ENCODE measurements at regions not wholly inside any gene's neighbourhood (a gene's known extent, or its start where the extent isn't known, plus 50 kb on each side); places are given as distances from the start of the nearest gene placed in this dataset.

DNA sequence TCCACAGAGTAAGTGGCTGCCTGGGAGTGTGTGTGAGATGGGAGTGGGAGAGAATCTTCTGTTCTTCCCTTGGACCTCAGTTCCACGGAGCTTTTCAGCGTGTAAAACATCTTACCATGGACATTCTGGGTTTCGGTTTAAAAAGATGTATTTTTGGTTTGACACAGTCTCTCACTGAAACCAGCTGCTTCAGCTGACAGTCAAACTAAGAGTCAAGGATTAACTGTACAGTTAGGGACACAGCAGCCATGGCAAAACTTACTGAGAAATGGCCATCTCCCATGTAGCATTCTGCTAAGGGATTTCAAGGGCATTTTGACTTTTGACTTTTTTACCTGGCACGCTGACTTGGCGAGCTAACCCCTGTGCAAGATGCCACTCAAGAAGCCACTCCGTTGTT is 93.8 kb upstream of the IL12B start:
- DNase-seq: no peak

DNA sequence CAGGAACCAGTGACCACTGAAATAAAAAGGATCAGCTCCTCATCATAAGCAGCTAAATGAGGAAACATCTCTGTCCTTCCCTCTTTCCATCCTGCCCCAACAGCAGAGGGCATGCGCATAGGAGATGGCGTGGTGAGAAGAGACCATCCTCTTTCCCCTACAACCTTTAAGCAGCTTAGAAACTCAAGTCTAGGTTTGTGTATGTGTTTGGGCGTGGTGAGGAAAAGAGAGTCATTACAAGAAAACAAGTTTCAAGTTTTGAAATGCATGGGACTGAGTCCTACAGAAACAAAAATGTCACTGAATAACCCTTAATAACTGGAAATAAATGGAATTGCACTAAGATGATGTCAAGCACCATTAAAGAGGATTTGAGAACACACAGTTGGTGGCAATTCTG is 96.4 kb upstream of the IL12B start:
- DNase-seq: no peak

DNA sequence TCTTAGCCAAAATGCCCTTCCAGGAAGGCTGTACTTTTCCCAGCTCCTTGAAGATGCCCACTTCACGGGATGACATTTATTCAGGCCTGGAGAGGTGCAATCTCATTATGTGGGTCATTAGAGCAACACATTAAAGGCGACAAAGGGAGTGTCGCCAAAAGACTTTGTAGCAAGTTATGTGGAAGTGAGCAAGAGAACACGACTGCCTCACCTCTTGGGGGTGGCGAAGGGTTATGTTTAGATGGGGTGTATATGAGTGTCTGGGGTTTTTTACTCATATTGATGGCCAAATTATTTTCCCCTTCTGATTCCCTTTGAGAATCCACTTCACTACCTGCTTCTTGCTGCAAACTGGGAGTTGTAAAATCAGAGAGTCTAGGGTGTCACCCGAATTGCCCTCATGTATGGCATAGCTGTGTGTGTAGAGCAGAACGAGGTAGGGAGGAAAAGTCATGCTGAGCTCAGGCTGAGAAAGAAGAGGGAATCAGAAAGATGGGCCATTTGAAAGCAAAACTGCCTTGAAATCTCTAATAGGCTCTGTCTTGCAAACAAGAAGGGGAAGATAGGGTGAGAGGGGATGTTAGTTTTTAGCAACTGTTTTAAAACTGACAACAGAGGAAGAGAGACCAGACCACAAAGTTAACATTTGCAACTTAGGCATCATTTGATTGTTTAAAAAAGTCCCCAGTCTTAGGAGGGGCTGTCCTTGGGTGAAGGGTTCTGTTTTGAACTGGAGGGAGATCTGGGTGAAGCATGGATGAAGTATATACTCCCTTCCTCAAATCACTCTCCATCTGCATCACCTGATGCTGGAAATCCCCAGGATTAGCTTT is 97.1 kb upstream of the IL12B start:
- peak; percentile 23 for DNase-seq

DNA sequence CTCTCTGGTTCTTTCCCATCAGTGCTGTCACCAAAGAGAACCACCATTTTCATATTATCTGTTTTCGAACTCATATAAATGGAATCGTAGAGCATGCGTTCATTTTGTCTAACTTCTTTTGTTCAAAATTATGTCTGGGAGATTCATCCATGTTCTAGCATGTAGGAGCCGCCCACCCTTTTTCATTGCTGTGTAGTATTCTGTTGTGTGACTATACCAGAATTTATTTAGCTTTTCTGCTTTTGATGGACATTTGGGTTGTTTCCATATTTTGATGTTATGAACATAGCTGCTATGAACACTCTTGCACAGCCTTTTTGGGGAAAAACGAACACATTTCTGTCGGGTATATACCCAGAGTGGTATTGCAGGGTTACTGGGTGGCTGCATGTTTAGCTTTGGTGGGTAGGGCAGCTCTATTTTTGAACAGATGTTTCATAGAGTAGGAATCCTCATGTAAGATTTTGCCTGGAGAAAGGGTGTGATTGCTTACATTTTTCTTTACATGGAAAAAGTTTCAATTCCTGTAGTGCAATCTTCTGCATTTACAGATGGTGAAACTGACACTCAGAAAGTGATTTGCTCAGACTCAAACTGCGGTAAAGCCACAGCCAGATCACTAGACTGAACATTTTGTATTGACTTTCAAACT is 100.2 kb upstream of the IL12B start:
- no peak for DNase-seq

DNA sequence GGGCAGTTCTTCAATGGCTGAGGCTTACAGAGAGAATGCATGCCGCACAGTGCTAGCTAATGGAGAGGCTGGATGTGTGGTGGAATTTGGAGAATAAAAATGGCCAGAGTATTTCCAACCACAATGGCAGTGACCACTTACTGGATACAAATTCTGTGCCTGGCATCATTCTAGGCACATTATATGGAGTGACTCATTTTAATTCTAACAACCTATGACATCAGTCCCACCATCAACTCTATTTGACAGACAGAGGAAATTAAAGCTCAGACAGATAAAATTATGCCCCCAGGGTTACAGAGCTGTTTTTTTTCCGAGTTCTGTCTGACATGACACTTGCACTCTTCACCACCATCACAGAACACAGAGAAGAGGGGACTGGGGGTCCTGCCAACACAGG is 105.6 kb upstream of the IL12B start:
- no peak for DNase-seq

DNA sequence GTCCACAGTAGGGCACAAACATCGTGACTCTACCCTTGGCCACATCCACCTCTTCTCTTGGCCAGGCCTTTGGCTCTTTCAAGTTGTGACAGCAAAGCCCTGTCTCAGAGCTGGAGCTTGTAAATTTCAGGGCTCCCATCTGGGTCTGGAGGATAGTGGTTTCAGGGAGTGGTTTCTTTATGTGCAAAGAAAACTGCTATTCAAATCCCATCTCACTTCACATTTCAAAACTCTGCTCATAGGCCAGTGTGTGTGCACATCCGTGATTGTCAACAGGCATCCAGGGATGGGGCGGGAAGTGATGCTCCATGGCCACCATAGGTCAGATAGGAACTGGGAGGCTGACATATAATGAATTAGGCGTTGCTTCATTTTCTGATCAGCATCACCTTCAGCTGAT is 107.8 kb upstream of the IL12B start:
- DNase-seq: no peak

DNA sequence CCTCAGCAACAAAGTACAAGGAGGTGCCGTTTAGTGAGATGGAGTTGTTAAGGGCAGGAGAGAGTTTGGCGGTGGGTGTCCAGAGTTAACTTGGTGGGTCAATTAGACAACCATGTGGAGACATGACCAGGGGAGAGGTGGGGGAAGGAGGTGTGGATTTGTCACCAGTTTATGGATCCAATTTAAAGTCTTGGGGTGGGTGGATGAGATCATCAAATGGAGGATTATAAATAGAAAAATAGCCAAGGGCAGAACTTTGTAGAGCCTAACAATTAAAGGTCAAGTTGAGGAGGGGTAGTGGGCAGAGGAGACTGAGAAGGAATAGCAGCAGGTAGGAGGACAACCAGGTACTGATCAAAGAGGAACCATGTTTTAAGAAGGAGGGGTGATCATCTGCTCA is 108.7 kb upstream of the IL12B start:
- DNase-seq: no peak

DNA sequence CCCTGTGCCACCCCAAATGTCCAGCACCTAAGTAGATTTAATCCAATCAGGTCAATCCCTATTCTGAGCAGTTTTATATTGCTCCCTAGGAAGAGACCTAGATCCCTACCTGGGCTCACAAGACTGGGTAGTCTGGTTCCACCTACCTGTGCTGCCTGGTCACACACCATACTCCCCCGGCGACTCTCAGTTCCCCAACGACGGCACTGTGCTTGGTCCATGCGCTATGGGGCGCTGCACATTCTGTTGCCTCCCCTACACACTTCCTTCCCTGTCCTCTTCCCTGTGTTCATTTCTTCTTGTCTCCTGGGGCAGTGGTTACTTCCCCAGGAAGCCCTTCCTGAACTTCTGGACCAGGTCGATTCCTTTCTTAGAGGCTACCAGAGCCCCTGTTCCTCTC is 109.9 kb upstream of the IL12B start:
- no peak for DNase-seq

DNA sequence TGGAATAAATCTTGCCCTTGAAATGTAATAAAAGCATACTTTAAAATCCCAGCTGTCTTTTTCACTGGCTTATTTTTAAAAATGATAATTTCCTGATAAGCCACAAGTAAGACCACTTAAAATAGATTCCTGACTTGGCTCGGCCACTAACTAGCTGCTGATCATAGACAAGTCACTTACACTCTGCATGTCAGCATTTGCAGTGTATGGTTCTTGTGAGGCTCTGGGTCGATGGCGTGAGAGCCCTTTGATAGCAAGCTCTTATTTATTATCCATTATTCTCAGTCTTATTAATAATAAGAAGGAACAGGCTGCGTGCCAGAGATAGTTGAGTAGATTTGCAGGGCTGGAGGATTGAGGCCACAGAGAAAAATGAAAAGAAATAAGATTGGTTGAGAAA is 110.7 kb upstream of the IL12B start:
- DNase-seq: no peak

DNA sequence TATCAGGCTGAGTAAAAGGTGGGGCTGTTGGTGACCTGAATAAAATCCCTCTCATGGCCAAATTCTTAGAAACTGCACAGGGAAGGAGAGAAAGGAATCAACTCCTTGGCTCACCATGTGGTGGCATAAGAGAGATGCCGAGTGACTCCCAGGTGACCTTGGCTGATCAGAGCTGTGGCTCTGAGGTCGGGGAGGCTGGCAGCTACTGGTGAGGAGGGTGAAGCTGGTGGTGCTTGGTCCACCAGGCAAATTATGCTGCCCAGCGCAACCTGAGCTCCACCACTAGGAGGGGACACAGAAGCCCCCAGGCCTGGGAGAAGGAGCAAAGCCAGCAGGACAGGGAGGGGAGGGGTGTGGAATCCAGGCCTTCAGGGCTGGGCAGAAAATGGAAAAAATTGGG is 111.2 kb upstream of the IL12B start:
- no peak for DNase-seq

DNA sequence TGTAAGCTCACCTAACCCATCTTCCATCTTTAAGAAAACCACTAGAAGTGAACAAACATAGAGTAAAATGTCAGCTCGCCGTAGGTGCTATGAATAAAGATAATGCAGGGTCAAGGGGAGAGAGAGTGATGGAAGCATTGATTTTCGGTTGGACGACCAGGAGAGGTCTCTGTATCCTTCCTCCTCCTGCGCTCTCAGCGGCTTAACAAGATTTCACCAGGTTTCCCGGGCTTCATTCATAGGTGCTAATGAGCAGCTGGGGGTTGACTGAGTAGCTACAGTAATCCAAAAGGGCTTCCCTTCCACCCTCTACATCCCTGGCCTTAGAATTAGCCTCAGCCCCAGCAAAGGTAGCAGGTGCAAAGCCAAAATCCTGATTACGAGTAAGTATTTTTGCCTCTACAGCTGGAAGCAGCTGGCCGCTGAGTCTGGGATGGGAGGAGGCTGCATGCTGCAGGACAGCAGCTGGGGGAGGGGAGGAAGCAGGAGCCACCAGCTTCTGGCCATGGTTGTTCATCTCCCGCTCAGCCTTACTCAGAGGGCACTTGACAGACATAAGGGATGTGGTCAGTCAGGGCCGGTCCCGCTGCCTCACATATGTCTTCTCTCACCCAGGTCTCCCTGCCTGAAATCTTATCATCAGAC is 112.0 kb upstream of the IL12B start:
- DNase-seq: no peak

DNA sequence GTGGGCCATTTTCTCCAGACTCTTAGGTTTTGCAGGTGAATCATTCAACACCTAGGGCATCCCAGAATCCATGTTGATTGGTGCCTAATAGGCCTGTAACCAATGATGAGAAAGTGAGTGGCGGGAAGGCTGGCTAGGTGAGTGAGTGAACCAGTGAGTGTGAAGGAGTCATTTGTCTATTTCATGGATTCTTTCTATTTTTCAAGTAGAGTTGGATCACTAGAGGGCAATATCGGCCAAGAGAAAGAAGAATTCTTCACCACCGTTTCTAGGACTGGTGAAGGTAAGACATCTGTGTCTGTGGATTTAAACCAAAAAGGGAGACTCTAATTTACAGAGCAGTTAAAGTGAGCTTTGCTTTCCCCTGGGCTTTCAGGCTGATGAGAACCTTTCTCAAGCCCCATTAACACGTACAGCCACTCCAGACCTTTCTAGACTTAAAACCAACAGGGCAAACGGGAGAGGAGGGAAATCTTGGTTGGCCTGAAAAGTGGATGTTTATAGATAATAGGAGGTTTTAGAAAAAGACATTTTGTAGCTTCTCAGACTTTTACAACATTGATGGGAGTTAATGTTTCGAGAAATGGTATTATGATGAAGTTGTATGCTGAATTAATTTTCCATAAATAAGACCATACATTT is 114.3 kb upstream of the IL12B start:
- peak; percentile 42 for DNase-seq

DNA sequence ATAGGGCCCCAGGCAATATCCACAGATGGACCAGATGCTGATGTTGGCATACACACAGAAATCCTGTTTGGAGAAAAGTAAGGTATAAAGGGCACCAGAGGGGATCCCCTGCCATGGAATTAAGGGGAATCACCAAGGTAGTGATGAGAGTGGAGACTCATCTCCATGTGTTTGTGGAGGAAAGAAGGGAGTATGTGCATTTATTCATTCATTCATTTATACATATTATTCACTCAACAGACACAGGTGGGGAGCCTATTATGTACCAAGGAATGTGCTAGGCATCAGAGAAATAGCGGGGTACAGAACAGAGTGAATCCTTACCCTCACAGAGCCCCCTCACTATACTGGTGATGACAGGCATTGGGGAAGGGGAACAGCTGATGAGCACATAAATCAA is 116.8 kb upstream of the IL12B start:
- DNase-seq: no peak

DNA sequence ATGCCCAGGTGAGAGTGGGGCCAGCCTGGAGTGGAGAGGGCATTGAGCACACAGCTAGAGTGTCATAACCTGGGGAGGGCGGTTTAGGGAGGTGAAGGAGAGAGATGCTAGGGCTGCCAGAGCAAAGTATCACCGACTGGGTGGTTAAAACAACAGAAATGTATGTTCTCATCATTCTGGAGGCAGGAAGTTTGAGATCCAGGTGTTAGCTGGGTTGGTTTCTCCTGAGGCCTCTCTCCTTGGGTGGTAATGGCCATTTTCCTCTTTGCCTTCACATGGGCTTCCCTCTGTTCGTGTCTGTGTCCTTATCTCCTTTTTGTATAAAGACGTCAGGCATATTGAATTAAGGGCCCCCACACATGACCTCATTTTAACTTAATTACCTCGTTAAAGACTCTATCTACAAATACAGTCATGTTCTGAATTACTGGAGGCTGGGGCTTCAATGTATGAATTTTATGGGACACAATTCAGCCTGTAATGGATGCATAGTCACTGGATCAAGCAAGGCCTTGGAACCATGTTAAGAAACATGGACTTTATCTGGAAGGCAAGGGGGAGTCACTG is 118.6 kb upstream of the IL12B start:
- no peak for DNase-seq

DNA sequence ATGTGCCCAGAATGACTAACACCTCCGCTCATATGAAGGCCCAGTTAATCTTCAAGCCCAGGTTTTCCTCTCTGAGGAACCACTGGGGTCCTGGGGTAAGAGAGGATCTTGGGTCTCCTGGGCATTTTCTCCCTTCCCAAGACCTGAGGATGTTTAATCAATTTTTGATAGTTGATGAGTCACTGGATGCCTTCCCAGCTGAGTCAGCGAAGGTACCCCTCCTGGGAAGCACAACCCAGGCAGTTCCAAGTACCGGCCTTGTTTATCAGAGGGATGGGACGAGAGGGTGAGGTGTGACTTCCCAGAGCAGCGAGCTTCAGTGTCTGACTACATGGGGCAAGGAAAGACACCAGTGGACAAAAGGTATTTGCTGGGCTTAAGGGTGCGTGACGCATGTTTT is 119.6 kb upstream of the IL12B start:
- DNase-seq: no peak

DNA sequence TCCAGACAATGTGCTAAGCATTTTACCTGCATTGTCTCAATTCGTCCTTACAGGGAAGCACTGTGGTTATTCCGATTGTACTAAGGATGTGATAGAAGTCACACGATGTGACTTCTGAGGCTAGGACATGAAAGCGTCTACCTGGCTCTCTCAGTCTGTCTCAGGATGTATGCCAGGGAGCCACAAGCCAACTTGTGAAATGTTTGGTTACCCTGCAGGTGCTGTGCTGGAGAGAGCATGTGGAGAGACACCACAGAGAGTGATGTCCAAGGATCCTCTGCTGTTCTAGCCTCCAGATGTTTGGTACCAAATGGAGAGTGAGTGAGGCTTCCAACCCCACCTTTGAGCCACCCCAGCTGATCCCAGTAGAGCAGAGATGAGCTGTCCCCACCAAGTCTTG is 120.1 kb upstream of the IL12B start:
- DNase-seq: no peak

DNA sequence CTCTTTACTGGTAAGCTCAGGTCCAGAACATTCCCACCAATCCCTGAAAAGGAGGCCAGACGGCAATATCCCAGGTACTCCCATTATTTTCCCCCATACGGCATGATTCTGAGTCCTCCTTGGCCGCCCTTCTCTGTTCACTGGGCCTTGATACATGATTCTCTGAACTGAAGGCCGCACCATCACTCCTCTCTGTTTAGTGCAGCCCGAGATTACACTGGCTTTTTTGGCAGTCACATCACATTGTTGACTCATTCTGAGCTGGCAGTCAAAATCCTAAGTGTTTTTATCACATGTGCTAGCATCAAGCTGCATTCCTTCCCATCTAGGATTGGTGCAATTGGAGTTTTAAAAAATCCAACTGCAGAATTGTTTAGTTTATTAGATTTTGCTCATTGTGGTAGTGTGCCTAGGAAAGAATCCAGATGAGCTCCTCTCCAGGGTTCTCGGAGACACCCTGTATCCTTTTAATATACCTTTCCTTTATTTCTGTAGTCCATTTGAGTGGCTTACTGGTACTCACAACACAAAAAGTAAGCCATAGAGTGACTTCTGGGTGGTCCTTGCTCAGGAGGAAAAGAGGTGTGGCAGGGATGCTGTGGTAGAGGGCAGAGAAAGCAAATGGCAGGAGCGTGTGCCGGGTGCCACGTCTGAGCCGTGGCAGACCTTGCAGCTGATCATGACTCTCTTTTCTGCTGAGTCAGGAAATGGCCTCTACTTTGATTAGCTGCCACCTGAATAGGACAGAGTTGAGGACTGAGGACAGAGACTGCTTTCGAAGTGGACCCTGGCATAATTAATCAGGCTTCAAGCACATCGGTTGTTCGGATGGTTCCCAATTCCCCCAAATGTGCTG is 121.1 kb upstream of the IL12B start:
- DNase-seq: no peak

DNA sequence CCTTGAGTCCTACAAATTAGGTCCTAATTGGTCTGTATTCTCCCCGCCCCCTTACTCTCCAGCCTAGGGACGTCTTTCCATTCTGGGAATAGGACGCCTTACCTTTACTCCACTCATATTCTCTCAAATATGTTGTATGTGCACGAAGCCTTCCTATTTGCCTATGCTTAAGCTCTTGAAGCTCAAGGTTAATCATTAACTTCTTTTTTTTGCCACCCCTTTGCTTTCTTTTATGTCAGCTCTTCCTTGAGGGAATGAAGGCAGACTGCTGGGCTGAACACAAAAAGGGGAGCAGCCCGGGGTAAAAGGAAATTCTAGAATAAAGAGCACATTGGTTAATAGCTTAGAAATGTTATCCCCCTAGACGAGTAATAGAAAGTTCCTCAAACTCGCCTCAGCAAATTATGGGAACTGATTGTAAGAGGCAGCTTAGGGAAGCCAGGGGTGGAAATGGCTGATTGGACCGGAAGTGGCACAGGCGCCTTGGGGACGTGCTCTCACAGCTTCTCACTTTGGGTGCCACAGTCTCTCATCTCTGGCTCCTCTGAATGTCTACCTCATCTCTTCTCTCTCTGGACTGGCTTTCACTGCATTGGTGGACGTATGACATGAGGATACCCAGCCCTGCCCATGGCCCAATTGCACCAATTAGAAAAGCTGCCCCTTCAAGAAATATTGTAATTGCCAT is 122.3 kb upstream of the IL12B start:
- peak; percentile 20 for DNase-seq

DNA sequence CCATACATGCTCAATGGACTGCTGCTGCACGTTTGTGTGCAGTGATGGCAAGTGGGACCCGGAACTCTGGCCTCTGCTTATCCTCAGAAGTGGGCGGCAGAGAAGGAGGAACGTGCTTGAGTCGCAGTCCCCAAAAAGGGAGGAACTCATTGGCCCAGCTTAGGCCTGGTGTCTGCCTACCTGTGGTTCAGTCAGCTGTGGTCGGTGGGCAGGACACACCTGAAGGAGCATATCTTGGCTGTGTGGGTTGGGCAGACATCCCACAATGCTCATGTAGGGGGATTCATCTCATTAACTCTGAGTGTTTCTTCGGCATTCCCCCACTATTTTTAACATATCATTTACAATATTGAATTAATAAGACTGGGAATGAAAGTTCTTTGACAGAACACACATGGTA is 122.9 kb upstream of the IL12B start:
- DNase-seq: no peak

DNA sequence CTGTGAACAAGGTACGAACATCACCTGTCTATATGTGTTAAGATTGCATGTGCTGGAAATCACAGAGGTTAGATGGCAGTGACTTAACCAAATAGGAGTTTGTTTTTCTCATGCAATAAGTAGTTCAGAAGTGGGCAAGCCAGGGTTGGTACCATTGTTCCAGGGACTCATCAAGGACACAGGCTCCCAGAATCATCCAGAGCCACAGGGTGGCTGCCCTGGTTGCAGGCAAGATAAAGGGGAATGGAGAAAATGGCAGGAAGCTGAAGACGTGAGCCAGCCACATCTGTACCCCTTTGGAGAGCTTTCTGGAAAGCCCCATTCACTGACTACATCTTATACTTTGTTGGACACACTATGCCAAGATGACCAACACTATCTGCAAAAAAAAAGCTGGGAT is 126.0 kb upstream of the IL12B start:
- DNase-seq: no peak

DNA sequence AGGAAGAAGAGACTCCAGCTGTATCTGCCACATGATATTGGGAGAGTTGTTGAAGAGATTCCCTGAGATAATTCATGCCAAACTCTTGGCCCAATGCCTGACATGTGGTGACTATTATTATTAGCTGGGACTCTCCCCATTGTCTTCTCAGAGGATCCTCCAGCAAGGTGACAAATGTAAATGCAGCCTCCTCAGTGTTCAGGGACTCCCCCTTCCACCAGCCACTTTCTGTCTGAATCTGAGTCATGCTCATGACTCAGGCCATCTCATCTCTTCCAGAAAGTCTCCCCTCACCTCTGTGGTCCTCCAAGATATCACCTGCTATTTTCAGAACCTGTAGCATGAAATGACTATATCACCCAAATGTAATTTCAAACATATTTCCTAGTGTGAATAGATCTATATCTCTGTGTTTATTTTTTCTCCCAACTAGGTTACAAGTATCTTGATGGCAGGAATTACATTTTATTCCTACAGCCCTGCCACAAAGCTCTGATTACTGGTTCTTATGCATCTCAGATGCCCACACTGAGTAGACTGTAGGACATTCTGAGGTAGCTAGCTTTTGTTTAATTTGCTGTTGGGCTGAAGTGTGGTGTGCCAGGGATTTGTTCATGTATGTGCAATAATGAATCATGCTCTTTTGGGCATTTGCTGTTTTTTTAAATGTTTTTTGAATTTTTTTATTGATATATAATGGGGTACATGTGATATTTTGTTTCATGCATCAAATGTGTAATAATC is 126.6 kb upstream of the IL12B start:
- peak; percentile 38 for DNase-seq
